ENCODE measurements at regions not wholly inside any gene's neighbourhood (a gene's known extent, or its start where the extent isn't known, plus 50 kb on each side); places are given as distances from the start of the nearest gene placed in this dataset.

DNA sequence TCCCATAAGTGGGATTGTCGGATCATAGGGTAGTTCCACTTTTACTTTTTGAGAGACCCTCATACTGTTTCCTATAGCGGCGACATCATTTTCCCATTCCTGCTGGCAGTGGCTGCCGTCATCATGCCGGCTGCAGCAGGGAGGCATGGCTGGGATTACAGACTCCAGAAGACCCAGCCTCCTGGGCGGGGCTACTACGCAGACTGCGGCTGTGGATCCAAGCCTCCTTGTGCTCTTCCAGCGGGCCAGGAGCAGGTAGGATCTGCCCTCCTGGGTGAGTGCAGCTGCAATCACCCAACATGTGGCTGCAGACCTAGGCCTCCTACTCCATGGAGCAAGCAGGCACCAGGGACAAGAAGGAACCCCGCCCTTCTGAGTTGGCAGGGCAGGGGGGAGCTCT, 359.2 kb downstream of the GALR1 start:
- TF ChIP-seq POLR2A (IDR thresholded peaks at IDR 0.05): no peak
- TF ChIP-seq, protein P1, sequence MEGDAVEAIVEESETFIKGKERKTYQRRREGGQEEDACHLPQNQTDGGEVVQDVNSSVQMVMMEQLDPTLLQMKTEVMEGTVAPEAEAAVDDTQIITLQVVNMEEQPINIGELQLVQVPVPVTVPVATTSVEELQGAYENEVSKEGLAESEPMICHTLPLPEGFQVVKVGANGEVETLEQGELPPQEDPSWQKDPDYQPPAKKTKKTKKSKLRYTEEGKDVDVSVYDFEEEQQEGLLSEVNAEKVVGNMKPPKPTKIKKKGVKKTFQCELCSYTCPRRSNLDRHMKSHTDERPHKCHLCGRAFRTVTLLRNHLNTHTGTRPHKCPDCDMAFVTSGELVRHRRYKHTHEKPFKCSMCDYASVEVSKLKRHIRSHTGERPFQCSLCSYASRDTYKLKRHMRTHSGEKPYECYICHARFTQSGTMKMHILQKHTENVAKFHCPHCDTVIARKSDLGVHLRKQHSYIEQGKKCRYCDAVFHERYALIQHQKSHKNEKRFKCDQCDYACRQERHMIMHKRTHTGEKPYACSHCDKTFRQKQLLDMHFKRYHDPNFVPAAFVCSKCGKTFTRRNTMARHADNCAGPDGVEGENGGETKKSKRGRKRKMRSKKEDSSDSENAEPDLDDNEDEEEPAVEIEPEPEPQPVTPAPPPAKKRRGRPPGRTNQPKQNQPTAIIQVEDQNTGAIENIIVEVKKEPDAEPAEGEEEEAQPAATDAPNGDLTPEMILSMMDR (IDR thresholded peaks at IDR 0.05): no peak

Measured in heart left ventricle (tissue), 13 donors.